Lower leg skin (tissue), 4 donors: ENCODE measurements at regions not wholly inside any gene's neighbourhood (a gene's known extent, or its start where the extent isn't known, plus 50 kb on each side); places are given as distances from the start of the nearest gene placed in this dataset.
A peak's percentile ranks its signal among the peaks of the same experiment; 100 is the strongest.

ENCODE experiments used
- DNase-seq, 2 donors: peaks; one replicate each; pipeline ENCODE4 v3.0.0-alpha.2; 2019; ENCODE audit warnings: low spot score in 2 of 2
- H3K4me3 ChIP-seq: fragments of 200-600 bp; sonication (generic); 2 replicates; pipeline ENCODE4 v1.5.1; 2017; ENCODE audit warnings: mild to moderate bottlenecking, low read depth; ENCODE audit not compliant: poor library complexity, severe bottlenecking
- POLR2A ChIP-seq, 2 donors: fragments of 450-650 bp; IDR thresholded peaks; one replicate each; pipeline ENCODE4 v1.6.1; 2016 to 2017; ENCODE audit warnings: antibody characterized with exemption in 2 of 2, mild to moderate bottlenecking in 1 of 2, moderate library complexity in 1 of 2
- WGBS, 2 donors: methylation state at CpG; one replicate each; pipeline ENCODE4 v1.1.5; 2018; 5-methylcytosine and 5-hydroxymethylcytosine counted together
- intact Hi-C: fragments of 100-400 bp; cut with DNase I; formaldehyde crosslinking; loops from one replicate; pipeline ENCODE4 v1.15.0; 2023; ENCODE audit warnings: low total_unique reads
- TF ChIP-seq, protein P1 (sequence below), 3 donors: fragments of 450-650 bp; IDR thresholded peaks; one replicate each; pipeline ENCODE4 v1.5.1; 2016; ENCODE audit warnings: antibody characterized with exemption in 3 of 3, mild to moderate bottlenecking in 3 of 3, moderate library complexity in 2 of 3

DNA sequence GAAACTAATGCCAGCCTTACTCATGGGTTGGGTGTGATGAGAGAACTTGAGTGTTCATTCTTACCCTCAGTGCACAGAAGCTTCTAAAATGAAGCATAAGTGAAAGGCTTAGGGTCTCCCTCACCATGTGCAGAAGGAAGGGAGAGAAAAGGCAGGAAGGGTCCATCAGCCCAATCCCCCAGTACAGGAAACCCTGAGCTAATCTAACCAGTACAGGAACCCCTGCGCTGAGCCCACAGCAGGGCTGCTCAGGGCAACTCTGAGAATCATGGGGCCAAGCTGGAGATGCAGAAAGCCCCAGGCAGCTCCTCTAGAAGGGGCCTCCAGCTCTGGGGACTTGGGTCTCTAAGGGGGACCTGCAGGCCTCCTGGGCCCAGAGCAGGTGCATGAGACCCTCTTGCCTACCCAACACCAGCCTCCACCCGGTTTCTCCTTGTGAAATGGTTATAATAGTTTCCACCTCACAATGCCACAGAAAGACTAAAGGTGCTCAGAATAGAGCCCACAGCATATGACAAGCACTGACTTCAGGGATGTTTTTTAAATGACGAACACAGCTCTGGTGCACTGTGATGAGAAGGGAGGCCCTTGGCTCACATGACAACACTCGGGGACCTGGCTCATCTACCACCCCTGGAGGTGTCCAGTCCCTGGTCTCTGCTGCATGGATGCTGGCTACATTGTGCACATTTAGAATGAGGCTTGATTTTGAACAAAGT, 190.1 kb downstream of the ACTL7B start:
- TF ChIP-seq POLR2A (IDR thresholded peaks at IDR 0.05), result no peak
- TF ChIP-seq, protein P1, sequence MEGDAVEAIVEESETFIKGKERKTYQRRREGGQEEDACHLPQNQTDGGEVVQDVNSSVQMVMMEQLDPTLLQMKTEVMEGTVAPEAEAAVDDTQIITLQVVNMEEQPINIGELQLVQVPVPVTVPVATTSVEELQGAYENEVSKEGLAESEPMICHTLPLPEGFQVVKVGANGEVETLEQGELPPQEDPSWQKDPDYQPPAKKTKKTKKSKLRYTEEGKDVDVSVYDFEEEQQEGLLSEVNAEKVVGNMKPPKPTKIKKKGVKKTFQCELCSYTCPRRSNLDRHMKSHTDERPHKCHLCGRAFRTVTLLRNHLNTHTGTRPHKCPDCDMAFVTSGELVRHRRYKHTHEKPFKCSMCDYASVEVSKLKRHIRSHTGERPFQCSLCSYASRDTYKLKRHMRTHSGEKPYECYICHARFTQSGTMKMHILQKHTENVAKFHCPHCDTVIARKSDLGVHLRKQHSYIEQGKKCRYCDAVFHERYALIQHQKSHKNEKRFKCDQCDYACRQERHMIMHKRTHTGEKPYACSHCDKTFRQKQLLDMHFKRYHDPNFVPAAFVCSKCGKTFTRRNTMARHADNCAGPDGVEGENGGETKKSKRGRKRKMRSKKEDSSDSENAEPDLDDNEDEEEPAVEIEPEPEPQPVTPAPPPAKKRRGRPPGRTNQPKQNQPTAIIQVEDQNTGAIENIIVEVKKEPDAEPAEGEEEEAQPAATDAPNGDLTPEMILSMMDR (IDR thresholded peaks at IDR 0.05), result no peak
- intact Hi-C loops, result no loop called here
- WGBS, 2 donors, result 69 to 70% methylated on average over 4 of the region's 4 CpGs
- H3K4me3 ChIP-seq, result no peak overlapping the region
- DNase-seq, result peak in 1 of 2 donors; percentile 52

DNA sequence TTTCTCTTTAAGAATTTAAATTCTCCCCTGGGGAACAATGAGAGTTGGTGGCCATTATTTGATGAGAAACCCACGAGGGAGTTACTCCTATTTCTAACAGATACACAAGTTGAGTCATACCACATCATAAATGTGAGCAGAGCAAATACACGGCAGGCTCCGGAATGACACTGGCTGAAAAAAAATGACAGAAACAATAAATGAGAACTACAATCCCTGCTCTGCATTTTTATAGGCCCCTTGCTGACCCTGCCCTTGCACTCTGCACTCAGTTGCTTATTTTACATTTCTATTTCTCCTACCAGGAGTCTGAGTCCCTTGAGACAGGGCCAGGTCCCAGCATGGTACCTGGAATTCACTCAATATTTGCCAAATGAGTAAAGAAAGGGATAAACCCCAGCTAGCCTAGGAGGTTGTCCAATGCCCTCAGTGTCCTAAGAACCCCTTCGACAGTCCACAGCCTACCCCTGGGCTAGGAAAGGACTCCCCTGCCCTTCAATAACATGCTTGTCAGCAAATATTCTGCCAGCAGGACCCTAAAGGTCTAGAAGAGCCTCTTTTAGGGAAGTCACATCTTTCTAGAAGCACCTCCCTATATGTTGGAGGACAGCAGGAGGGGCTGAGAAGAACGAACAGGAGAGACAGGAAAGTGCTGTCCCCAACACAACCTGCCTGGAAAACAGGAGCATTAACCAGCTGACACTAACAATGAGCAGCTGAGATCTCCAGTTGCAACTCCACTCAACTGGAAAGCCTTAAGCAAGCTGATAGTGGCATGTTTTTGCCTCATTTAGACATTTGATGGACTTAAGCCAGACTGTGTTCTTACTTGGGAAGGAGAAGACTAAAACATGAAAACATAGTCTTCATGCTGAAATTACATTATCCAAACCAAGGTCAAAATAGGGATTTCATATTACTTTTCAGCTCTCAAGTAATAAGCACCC, 191.2 kb downstream of the ACTL7B start:
- intact Hi-C loops, result no loop called here
- 58 to 61% methylated on average over 5 of the region's 5 CpGs for WGBS, 2 donors
- DNase-seq, result peak in 1 of 2 donors; percentile 39
- no peak for TF ChIP-seq POLR2A (IDR thresholded peaks at IDR 0.05)
- TF ChIP-seq, protein P1 (IDR thresholded peaks at IDR 0.05), result no peak
- H3K4me3 ChIP-seq, result no peak overlapping the region

DNA sequence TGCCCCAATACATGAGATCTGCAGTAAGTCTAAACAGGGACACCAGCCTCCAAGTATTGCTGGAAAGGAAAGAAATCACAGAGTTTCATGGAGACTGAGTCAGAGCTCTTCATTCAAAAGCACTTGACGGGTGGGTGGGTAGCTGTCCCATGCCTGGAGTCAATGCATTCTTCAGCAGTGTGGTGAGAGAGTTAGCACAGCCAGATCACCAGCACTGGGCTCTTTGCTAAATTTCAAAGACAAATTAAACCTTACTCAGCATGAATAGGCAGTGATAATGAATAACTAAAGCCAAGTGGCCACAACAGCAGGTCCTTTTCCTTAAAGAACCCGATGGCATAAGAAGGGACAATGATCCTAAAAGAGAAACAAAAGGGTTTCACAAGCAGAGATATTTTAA, 192.4 kb downstream of the ACTL7B start:
- WGBS, 2 donors, result 44 to 88% methylated on average over 2 of the region's 2 CpGs
- H3K4me3 ChIP-seq, result no peak overlapping the region
- intact Hi-C loops, result no loop called here
- DNase-seq, result peak in 1 of 2 donors; percentile 31
- TF ChIP-seq, protein P1 (IDR thresholded peaks at IDR 0.05), result no peak
- no peak for TF ChIP-seq POLR2A (IDR thresholded peaks at IDR 0.05)

DNA sequence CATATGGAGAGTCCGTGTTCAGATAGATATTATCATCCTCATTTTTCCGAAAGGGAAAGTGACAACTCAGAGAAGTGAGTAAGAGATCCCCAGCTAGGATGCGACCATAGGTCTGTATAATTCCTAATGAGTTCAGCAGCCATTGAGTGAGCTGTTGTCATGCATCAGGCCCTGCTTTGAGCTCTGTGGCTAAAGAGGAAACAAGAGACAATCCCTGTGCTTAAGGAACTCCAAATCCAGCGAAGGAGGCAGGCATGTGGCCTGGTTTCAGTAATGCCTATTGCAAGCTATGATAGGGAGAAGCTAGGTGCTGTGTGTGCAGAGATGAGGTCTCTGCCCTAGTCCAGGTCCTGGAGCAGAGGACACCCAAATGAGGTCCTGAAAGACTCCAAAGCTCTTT, 192.8 kb downstream of the ACTL7B start:
- peak in 1 of 2 donors; percentile 25 for DNase-seq
- no peak for TF ChIP-seq POLR2A (IDR thresholded peaks at IDR 0.05)
- TF ChIP-seq, protein P1 (IDR thresholded peaks at IDR 0.05), result no peak
- 88 to 93% methylated on average over 4 of the region's 4 CpGs for WGBS, 2 donors
- no peak overlapping the region for H3K4me3 ChIP-seq
- intact Hi-C loops, result no loop called here

DNA sequence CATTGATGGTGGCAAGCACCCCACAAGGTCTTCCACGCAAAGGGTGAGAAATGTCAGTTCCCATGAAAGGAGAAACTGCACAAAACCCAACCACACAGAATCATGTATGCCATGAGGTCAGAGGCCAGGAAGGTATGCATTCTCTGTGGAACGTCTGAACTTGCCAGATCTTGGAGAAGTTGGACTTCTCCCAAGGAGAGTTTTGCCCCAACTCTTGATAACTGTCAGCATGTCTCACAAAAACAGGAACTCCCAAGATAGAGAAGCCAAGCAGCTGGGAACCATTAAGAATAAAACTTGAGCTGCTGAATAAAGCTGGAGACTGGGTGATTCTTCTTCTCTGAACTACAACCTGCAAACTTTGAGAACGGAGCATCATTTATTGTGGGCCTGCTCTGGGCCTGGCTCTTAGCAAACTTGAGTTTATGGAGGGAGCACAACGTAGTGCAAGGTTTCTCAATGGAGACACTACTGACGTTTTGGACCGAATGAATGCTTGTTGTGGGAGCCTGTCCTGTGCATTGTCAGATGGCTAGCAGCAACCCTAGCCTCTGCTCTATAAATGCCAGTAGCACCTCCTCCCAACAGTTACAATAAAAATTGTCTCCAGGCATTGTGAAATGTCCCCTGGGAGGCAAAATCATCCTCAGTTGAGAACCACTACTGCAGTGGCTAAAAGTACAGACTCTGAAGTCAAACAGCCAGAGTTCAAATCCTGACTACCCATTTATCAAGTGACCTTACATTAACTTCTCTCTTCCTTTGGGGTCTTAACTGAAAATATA, 193.5 kb downstream of the ACTL7B start:
- intact Hi-C loops, result no loop called here
- DNase-seq, result peak in 1 of 2 donors; percentile 52
- 37 to 51% methylated on average over 6 of the region's 6 CpGs for WGBS, 2 donors
- no peak for TF ChIP-seq POLR2A (IDR thresholded peaks at IDR 0.05)
- no peak overlapping the region for H3K4me3 ChIP-seq
